Sigmoid colon (tissue), 4 donors: ENCODE measurements at regions not wholly inside any gene's neighbourhood (a gene's known extent, or its start where the extent isn't known, plus 50 kb on each side); places are given as distances from the start of the nearest gene placed in this dataset.

Experiments used
- CTCF ChIP-seq, 4 experiments: fragments of 450-650 bp in 3 of 4; fragments of 200-600 bp in 1 of 4; IDR thresholded peaks; one replicate each; pipeline ENCODE4 v1.5.1; 2016 to 2019; ENCODE audit warnings: antibody characterized with exemption in 4 of 4, mild to moderate bottlenecking in 3 of 4, moderate library complexity in 2 of 4
- EP300 ChIP-seq, 4 donors: sonication (generic); formaldehyde crosslinking; IDR thresholded peaks; one replicate each; pipeline ENCODE4 v1.6.1; 2017; ENCODE audit warnings: antibody characterized with exemption in 4 of 4

GRCh38 chr15:31433091-31433490 lies 106.5 kb downstream of the KLF13 start:
- no peak for TF ChIP-seq CTCF (IDR thresholded peaks at IDR 0.05)
- no peak for TF ChIP-seq EP300 (IDR thresholded peaks at IDR 0.05)
